GM19328 (cell line): ENCODE measurements at regions not wholly inside any gene's neighbourhood (a gene's known extent, or its start where the extent isn't known, plus 50 kb on each side); places are given as distances from the start of the nearest gene placed in this dataset.

Experiments used
- ATAC-seq: cut with Tn5 transposase; IDR thresholded peaks from one replicate; pipeline ENCODE4 v1.9.1; 2021; ENCODE audit warnings: mild to moderate bottlenecking, moderate library complexity; ENCODE audit not compliant: unreplicated experiment

DNA sequence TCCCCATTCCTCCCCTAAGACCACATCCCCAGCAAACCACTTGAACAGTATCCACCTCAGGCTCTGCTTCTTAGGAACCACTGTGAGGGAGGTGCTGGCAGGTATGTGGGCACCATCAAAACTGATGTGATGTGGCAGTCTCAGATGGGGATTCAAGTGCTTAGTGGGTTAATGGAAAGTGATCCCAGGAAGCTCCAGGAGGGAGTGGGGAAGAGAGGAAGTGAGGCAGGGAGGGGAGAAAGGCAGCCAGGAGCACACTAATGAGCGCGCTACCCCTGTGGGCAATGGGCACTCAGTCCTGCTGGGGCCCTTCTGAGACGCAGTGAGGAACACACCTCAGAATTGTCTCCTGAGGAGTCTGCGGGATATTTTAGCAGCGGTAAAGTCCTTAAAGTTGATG lies 263.1 kb upstream of the MOCS1 start:
- ATAC-seq: no peak

DNA sequence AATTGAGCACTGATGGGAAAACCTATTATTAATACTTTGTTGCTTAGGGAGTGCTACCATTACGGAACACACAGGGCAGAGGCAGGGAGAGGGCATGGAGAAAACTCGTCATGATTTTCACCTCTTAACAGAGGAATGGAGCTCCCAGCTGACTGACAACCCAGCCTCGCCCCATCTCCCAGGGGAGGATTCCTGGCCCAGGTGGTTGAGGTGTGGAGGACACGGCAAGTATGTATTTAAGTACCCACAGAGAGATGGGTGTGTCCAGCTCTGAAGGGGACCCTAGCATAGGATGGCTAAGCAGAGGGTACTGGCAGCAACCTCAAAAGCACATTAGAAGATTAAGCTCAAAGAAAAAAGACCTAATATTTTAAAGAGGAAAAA lies 261.9 kb upstream of the MOCS1 start:
- no peak for ATAC-seq

DNA sequence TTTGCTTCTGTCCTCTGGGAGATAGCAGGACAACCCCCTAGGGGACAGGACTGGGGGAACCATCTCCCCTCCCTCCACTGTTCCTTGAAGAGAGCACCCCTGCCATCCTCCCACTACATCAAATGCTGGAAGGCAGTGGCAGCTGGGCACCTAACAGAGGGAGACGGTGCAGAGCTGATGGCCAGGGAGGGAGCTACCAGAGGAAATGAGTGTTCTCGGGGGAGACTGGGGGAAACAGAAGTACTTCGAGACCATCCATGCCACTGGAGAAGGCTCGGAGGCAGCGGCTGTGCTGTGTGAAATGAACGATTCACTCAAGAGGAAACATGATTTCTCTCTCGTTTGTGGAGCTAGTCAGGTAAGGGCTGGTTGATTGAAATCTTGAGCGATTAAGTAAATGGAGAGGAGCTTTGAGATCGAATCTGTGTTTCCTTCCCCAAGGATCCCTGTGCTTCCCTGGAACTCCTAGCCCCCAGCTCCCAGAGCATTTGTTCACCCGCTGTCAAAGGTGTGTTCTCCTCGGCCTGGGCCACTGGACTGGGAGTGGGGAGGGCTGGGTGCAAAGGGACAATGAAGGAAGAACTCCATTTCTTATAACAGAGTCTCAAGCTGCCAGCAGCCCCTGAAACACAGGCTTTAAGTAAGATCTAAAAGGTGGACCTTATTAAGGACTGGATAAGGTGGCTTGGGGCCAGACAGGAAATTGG lies 261.3 kb upstream of the MOCS1 start:
- ATAC-seq: no peak

DNA sequence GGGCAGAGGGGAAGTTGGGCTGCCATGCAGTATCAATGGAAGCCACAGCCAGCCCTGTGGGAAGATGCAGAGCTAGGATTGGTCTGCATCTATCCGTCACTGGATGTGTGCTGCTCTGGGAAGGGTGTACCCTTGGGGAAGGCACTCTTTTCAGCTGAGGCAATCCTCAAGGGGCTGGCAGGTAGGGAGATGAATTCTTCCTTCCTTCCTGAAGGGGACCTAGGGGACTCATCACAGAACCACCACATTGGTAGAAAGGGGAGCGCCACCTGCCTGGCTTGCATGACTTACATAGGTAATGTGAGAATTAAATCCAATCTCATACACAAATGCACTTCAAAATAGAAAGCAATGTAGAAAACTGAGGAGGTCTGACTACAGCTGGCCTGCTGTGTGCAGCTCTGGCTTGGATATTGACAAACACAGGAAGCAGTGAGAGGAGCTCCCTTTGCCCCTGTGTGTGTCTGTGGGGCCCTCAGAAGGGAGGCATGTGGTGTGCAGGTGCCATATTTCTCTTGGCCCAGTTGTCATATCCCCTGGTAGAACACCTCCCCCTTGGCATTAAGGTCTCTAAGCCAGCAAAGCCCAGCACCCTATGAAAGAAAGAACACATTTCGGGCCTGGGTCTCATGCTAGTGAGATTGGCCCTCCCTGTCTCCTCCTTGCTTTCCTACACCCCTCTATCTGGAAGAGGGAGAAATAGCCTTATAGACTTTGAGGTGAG lies 260.3 kb upstream of the MOCS1 start:
- no peak for ATAC-seq

DNA sequence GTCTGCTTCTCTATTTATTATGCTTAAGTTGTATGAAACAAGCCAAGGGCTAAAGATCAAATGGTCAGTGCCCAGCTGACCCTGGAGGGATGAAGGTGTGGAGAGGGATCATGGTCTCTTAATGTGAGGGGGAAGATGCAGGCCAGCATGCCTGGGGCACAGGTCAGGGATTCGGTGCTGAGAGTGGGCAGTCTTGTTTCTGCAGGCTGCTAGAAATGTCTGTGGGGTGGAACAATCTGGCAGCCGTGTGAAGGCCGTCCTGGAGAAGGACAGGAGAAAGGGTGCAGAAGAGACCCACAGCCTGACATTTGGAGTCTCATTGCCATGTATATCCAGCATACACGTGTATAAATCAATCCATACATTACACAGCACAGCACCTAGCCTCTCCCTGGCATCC lies 258.3 kb upstream of the MOCS1 start:
- ATAC-seq: no peak

DNA sequence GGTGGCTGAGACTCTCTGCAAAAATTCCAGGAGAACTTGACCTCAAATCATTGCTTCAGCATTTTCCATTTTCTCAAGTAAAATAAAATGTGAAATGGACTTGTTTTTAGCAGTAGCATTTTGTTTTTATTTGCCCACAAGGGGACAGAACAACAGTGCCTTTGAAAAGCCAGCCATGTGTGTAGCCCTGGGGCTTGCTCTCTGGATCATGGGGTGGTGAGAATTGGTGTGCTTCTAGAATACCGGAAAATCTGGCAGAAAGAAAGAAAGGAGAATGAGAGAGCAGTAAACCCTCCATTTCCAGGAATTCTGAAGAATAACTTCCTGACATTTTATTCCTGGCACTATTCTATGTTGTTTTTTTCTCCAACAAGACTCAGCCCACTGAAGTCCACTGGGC lies 254.7 kb upstream of the MOCS1 start:
- no peak for ATAC-seq

DNA sequence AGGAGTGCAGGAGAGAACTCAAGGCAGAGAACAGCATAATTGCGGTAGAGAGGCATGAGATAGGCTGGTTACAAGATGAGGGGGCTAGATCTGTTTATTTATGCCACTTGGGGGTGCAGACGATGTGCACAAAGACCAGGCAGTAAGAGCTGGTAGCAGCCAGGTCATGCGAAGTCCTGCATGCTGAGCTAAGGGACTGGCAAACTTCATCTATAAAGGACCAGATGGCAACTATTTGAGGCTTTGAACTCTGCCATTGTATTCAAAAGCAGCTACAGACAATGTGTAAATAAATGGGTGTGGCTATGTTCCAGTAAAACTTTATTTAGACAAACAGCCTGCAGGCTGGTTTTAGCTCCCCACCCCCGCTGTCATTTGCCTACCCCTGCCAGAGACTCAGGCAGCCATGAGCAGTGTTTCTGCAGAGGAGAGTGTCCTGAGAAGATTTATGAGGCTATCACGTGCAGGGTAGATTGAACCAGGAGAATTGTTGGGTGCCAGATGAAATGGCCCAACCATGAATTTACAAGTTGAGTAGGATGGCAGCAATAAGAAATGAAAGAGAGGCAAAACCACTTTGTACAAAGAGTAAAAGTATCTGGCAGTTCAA lies 253.4 kb upstream of the MOCS1 start:
- no peak for ATAC-seq

DNA sequence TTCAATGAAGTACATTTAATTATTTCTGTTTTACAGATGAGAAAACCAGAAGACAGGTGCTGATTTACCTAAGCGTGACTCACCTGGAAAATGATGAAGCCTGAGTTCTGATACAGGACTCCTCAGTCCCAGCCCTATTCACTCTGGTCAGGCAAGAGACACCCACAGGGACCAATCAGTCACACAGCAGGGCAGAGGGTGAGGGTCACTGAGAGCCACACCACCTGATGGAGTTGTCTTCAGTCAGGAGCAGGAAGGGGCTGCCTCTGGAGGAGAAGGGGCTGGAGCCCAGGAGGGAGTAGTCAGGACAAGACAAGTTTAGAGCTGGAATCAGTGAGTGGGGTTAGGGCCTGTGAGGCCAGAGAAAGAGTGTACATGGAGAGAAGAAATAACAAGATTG lies 251.2 kb upstream of the MOCS1 start:
- ATAC-seq: no peak

DNA sequence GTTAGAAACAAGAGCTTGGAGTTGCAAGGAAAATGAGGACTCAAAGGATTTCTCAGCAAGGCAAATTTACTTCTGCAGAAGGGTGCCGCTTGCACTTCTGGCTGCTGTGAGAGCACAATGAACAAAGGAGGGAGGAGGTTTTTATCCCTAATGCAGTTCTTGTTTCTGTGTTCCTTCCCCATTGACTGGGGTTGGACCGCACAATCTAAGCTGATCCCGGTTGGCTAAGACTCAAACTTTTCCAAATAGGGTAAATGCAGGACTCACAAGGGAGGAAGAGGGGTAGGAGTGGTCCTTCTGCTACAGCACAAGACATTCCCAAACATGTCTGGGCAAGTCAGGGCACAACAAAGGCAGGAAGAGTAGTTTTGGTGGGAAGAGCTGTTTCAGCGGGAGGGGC lies 249.6 kb upstream of the MOCS1 start:
- ATAC-seq: no peak

DNA sequence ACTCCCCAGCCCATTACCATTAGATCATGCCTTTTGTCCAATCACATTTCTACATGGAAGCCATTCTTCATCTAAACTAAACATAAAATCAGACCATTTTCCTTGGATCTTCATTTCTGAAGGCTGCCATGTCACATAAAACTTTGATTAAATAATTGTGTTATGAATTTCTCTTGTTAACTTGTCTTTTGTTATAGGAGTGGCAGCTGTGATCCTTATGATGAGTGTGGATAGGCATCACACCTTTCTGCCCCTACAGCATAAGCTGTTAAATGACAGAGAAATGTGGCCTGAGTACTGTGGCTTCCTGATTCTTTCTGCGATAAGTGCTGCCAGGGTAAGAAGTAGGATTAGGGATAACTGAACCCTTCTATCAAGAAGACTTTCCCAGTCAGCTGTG lies 247.1 kb upstream of the MOCS1 start:
- ATAC-seq: no peak

DNA sequence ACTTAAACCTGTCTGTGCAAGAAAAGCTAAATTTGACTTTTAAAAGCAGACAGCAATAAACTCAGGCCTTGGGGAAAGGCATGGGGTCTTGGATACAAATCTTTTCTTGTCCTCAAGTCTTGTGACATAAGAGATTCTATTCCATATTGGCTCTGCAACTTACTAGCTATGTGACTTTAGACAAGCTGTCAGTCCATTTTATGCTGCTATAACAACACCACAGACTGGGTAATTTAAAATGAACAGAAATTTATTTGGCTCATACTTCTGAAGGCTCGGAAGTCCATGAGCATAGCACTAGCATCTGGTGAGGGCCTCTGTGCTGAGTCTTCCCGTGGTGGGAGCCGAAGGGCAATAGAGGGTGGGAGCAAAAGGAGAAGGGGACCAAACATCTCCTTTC lies 246.0 kb upstream of the MOCS1 start:
- ATAC-seq: no peak

DNA sequence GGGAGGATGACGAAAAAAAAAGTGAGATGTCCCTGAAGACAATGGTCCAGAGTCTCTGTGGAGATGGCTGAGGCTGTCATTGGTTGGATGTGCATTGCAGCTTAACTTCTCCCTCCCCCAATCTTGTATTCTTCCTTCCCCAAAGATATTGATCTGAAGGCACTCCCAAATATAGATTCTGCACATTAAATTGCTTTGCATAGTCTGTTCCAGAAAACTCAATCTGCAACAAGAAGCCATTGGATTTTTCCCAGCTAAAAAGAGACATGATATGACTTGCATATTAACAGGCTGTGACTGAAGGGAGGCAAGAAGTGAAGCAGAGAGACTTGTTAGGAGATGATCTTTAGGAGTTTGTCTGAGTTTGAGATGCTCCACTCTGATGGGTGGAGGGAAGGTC lies 245.2 kb upstream of the MOCS1 start:
- ATAC-seq: no peak

DNA sequence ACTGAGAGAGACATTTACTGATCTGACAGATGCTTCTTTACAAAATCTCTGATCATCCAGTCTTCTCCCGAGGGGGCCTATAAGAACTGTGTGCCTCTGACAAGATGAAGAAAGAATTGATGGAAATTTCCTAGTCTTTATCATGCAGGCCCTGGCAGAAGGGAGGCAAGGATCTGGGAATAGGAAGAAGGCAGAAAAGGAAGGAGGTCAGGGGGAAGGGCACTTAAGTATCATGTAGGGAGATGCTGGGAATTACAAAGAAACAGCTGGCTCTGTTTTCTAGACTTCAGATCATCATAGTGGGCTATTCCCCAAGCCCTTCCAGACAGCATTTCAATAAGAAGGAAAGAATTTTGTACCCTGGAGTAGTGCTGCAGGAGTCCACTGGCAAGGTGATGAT lies 243.3 kb upstream of the MOCS1 start:
- ATAC-seq: no peak

DNA sequence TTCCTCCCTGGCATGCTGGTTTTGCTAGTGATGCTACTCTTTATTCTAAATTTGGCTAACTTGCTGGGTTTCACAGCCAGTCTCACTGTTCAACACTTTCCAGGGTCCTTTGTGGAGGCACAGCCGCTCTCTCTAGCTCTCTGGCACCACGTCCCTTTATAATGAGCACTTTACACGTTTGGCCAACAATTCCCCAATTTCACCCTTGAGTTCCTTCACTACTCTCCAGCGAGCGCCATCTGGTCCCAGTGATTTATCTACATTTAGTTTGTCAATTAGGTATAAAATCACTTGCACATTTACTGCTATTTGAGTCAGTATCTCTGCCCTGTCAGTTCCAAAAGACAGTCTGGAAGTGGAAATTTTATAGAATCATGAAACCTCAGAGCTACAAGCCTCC lies 241.9 kb upstream of the MOCS1 start:
- no peak for ATAC-seq

DNA sequence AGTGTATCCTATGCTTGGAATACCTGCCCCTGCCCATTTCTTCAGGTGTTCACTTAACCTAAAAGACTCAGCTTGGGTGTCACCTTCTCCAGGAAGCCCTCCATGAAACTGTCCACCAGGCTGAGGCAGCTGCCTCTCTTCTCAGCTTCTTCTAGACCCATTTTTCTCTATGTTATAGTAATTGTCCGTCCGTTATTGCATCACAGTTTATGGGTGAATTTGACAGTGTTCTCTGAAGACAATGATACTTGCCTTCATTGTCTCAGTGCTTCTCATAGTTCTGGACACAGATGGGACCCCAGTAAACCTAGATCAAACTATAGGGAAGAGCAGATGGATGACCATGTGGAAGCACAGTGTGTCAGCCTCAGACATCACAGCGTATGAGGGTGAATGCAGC lies 238.0 kb upstream of the MOCS1 start:
- no peak for ATAC-seq

DNA sequence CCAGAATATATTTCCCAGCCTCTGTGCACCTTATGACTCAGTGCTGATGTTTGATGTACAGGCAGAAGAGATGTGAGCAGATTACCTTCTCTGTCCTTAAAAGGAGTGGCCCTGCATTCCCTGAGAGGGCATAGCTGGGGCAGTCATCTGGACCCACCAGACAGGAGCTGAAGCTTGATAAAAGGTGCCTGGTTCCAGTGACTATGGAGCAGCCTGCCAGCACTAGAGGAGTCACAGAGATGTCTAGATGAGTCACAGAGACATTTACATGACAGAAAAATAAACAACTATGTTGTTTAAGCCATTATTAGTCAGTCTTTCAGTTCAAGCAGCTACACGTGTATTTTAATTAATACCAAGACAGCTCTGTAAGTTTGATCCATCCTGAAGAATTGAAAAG lies 237.1 kb upstream of the MOCS1 start:
- no peak for ATAC-seq

DNA sequence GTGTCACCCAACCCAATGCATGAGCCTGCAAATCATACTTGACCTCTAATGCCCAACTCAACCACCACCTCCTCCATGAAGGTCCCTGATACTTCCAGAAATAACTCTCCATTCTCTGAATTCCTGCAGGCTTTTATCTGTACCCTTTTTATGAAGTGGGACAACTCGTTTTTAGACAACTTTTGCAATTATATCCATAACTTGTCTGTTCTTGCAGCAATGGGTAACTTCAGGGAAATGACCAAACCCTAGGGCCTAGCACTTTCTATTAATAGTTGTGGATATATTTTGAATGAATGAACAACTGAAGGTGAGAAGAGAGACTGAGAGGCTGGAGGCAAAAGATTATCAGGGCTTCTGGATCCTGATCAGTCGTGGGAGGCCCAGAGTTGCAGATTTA lies 236.6 kb upstream of the MOCS1 start:
- no peak for ATAC-seq

DNA sequence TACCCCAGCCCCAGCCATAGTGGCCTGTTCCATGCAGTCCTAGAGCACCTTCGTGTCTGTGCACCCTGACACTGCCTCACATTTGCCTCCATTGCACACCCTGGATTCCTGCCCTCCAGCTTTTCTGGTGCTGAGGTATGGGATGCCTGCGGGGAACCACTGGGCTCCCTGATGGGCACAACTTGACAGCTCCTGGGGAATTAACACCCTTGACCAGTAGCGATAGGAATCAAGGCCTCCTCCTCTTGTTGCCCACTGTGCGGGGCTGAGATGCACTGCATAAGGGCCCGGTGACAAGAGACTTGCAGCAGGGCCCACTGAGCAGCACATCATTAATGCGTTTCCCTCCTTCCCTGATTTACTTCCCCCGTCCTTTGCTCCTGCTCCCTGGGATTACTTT lies 235.6 kb upstream of the MOCS1 start:
- ATAC-seq: no peak

DNA sequence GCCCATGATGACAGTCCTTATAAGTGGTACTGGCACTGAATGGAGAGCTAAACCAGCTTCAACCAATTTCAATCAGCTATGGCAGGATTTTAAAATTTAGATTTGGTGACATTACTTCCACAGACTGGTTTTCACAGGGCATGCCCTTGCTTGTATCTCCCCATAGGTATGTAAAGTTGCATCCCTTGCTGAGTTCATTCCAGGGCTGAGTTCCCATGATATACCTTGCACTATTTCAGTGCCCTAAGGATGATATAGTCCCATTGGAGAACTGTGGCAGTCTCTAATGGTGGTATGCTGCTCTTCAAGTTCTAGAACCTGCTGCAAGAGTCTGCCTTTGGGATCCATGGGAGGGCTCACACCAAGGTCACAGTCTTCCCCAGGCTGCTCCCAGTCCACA lies 232.7 kb upstream of the MOCS1 start:
- no peak for ATAC-seq

DNA sequence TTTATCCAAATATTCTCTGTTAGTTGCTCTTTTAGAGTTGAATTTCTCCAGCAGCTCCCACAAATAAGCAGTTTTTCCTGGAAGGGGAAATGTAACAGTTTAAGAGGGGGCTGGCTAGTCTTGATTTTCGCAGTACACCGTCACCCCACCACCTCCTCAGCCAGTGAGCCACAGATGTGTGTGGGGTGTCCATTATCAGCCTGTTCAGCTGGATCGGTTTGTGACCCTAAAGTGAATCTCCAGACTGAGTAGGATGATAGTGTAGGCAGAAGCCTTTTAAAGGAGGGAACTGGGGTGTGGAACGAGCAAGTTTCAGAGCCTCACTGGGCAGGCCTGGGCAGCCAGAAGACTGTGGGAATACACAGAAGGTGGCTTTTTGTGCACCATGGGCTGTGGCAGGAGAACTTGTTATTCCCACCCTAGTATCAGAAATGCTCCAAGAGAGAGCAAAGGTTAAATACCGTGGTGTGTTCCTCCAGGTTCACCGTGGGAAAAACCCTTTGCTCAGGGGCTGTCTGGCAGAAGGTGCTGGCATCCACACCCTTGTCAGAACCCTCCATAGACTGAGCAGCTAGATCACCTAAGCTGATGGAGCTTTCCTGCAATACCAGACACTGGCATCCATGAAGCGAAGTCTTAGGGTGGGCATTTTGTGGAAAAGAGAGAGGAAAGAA lies 230.9 kb upstream of the MOCS1 start:
- no peak for ATAC-seq

DNA sequence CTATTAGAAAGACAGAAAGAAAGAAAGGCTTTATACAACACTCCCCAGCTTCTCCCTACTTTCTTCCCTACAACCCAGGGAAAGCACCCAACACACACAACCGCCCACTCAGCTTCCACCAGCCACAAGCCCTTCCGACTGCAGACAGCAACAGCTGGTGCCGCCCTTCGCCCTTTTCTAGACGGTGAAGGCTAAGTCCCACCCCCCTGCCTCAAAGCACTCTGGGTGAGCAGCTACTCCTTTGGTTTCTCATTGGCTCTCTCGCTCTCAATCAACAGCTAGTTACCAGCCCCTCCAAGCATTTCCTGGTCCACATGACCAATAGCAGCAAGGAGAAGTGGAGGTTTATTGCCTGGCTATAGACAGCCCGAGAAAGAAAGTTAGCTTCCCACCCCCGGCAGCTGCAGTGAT lies 230.1 kb upstream of the MOCS1 start:
- no peak for ATAC-seq

DNA sequence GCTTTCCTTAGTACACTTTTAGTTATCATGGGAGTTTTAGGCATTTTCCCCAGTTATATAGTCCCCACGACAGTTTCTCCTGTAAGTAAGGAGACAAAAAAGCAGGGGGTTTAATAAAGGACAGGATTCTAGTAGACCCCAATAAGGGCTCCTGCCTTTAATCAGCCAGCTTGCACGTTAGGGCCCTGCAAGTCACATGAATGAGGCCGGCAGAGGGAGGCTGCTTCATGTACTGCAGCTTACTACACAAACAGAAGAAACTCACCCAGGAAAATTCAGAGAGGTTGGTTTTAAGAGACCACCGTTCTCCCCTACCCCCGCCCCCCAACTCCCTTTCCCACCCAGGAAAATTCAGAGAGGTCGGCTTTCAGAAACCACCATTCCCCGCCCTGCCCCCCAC lies 229.7 kb upstream of the MOCS1 start:
- no peak for ATAC-seq
